IMR-90 (cell line): ENCODE measurements at regions not wholly inside any gene's neighbourhood (a gene's known extent, or its start where the extent isn't known, plus 50 kb on each side); places are given as distances from the start of the nearest gene placed in this dataset.

Source experiments
- BHLHE40 ChIP-seq: fragments of 150-350 bp; IDR thresholded peaks from 2 replicates; pipeline ENCODE4 v1.6.1; 2016; ENCODE audit warnings: mild to moderate bottlenecking, low read depth, low read length
- CEBPB ChIP-seq: IDR thresholded peaks from 2 replicates; pipeline ENCODE4 v1.6.1; 2012; ENCODE audit warnings: low read depth, low read length, improper control_type of control experiment
- CHD1 ChIP-seq: IDR thresholded peaks from 2 replicates; pipeline ENCODE4 v1.6.1; 2012; ENCODE audit warnings: low read depth, low read length, improper control_type of control experiment
- ELK1 ChIP-seq: fragments of 150-350 bp; IDR thresholded peaks from 2 replicates; pipeline ENCODE4 v1.6.1; 2016; ENCODE audit warnings: low read depth, mild to moderate bottlenecking, low read length, moderate library complexity, borderline replicate concordance
- MAFK ChIP-seq: IDR thresholded peaks from 2 replicates; pipeline ENCODE4 v1.6.1; 2012; ENCODE audit warnings: low read depth, low read length, improper control_type of control experiment
- POLR2A ChIP-seq: IDR thresholded peaks from 2 replicates; pipeline ENCODE4 v1.6.1; 2012; ENCODE audit warnings: mild to moderate bottlenecking, low read depth, low read length
- RAD21 ChIP-seq: IDR thresholded peaks from 2 replicates; pipeline ENCODE4 v1.6.1; 2012; ENCODE audit warnings: low read length, improper control_type of control experiment
- RCOR1 ChIP-seq: IDR thresholded peaks from 2 replicates; pipeline ENCODE4 v1.6.1; 2012; ENCODE audit warnings: mild to moderate bottlenecking, low read length, improper control_type of control experiment; ENCODE audit not compliant: insufficient replicate concordance
- TF ChIP-seq, protein P1 (sequence below): conservative IDR thresholded peaks from 2 replicates; pipeline ENCODE4 v1.5.1; 2012; ENCODE audit warnings: mild to moderate bottlenecking, low read depth, low read length, improper control_type of control experiment
- TF ChIP-seq, protein P2 (sequence below): fragments of 150-350 bp; IDR thresholded peaks from 2 replicates; pipeline ENCODE4 v1.6.1; 2017; ENCODE audit warnings: mild to moderate bottlenecking, antibody characterized with exemption, low read length, low read depth

DNA sequence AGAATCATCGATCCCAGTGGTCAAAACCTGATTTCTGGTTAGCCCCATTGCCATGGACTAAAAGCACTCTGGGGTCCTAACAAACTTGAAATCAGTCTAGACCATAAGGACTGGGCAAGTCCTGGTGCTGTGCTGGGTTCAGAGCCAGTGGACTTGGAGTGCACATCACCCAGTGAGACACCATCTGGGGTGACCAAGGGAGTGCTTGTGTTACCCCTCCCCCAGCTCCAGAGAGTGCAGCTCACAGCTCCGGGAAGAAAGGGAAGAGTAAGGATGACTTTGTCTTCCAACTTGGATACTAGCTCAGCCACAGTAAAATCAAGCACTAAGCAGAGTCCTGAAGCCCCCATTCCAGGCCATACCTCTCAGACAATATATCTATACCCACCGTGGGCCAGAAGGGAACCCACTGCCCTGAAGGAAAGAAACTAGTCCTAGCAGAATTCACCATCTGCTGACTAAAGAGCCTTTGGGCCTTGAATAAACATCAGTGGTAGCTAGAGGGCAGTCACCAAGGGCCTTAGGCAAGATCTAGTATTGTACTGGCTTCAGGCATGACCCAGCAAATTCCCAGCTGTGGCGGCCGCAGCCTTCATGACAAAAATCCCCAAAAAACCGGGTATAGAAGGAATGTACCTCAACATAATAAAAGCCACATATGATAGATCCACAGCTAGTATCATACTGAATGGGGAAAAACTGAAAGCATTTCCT lies 153.5 kb upstream of the OGFRL1 start:
- TF ChIP-seq, protein P1, sequence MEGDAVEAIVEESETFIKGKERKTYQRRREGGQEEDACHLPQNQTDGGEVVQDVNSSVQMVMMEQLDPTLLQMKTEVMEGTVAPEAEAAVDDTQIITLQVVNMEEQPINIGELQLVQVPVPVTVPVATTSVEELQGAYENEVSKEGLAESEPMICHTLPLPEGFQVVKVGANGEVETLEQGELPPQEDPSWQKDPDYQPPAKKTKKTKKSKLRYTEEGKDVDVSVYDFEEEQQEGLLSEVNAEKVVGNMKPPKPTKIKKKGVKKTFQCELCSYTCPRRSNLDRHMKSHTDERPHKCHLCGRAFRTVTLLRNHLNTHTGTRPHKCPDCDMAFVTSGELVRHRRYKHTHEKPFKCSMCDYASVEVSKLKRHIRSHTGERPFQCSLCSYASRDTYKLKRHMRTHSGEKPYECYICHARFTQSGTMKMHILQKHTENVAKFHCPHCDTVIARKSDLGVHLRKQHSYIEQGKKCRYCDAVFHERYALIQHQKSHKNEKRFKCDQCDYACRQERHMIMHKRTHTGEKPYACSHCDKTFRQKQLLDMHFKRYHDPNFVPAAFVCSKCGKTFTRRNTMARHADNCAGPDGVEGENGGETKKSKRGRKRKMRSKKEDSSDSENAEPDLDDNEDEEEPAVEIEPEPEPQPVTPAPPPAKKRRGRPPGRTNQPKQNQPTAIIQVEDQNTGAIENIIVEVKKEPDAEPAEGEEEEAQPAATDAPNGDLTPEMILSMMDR = no peak
- TF ChIP-seq CHD1 (no peak), CEBPB (no peak), RAD21 (no peak), POLR2A (no peak), BHLHE40 (no peak), ELK1 (no peak), RCOR1 (no peak), MAFK (no peak)
- TF ChIP-seq, protein P2, sequence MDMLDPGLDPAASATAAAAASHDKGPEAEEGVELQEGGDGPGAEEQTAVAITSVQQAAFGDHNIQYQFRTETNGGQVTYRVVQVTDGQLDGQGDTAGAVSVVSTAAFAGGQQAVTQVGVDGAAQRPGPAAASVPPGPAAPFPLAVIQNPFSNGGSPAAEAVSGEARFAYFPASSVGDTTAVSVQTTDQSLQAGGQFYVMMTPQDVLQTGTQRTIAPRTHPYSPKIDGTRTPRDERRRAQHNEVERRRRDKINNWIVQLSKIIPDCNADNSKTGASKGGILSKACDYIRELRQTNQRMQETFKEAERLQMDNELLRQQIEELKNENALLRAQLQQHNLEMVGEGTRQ = no peak
